Adipose tissue (tissue), 3 donors: ENCODE measurements at regions not wholly inside any gene's neighbourhood (a gene's known extent, or its start where the extent isn't known, plus 50 kb on each side); places are given as distances from the start of the nearest gene placed in this dataset.

Experiments used
- H3K27ac ChIP-seq: one replicate; pipeline ENCODE4 v1.5.1; 2013; ENCODE audit warnings: low read depth, low read length
- WGBS, 3 donors: extraction: QIAGEN DNeasy Blood & Tissue Kit; methylation state at CpG; one replicate each; pipeline ENCODE4 v1.1.7; 2013; 5-methylcytosine and 5-hydroxymethylcytosine counted together
- donor health status: healthy with polysubstance abuse.
- donor health status: Bipolar disorder and iron deficiency.
- donor health status: healthy.

DNA sequence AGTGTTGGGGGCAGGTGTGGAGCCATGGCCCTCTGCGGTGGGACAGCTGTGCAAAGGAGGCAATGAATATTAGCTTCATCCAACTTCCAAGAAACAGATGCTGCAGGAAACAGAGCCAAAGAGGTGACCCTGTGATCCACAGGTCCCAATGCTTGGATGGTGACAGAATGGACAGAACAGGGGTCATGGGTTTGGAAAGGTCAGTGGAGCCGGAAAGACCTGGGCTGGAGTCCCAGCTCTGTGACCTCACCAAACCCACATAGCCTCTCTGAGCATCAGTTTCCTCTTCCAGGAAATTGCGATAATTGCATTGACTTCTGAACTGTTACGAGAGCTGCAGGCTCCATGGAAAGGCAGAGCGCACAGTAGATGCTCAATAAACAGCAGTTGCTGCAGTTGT lies 110.2 kb upstream of the GSC start:
- H3K27ac ChIP-seq, result no peak overlapping the region
- WGBS, 3 donors, result 69 to 79% (median 78%) methylated on average over 5 of the region's 5 CpGs

- no peak overlapping the region for H3K27ac ChIP-seq
- 22 to 71% (median 67%) methylated on average over 5 of the region's 5 CpGs for WGBS, 3 donors
Observed at GRCh38 chr14:94879537-94879936, 109.6 kb upstream of the GSC start.

GRCh38 chr14:94876306-94876705 lies 106.4 kb upstream of the GSC start:
- 31 to 62% (median 56%) methylated on average over 4 of the region's 4 CpGs for WGBS, 3 donors

GRCh38 chr14:94875256-94875655 lies 105.3 kb upstream of the GSC start:
- WGBS, 3 donors, result 66 to 78% (median 70%) methylated on average over 6 of the region's 6 CpGs

More at GRCh38 chr14:94876306-94876705, 106.4 kb upstream of the GSC start:
- H3K27ac ChIP-seq, result no peak overlapping the region

DNA sequence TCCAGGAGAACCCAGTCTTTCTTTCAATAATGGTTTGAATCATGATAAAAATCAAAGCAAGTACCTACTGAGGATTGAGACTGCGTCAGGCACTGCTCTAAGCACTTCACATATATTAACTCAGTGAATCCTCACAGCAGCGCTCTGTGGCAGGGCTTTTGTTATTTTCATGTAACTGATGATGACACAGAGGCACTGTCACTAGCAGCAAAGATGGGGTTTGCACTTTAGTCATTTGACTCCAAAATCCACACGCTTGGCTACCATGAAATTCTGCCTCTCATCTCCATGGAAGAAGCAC lies 98.8 kb upstream of the GSC start:
- 82 to 94% (median 87%) methylated on average over 3 of the region's 3 CpGs for WGBS, 3 donors
- H3K27ac ChIP-seq, result no peak overlapping the region

More at GRCh38 chr14:94875256-94875655, 105.3 kb upstream of the GSC start:
- H3K27ac ChIP-seq, result no peak overlapping the region

GRCh38 chr14:94867946-94868771 lies 98.2 kb upstream of the GSC start:
- no peak overlapping the region for H3K27ac ChIP-seq
- WGBS, 3 donors, result 62 to 66% (median 66%) methylated on average over 20 of the region's 20 CpGs

GRCh38 chr14:94867209-94867608 lies 97.3 kb upstream of the GSC start:
- no peak overlapping the region for H3K27ac ChIP-seq
- 92 to 95% (median 94%) methylated on average over 6 of the region's 6 CpGs for WGBS, 3 donors

- 26 to 49% (median 39%) methylated on average over 40 to 45 of the region's 45 CpGs for WGBS, 3 donors
Observed at GRCh38 chr14:94864387-94865195, 94.7 kb upstream of the GSC start.

DNA sequence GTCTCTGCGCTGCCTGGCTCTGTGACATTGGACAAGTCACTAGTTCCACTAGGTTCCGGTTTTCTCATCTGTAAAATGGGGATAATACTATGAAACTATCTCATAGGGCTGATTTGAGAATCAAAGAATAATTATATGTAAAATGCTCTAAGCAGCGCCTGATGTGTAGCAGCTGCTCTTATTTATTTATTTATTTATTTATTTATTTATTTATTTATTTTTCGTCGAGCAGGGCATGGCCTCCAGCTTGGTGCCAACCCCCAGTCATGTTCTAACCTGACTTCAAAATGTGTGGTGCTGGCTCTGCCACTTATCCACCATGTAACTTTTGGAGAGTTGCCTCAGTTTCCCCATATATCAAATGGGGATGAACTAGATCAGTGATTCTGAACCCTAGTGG lies 93.5 kb upstream of the GSC start:
- WGBS, 3 donors, result 85 to 97% (median 93%) methylated on average over 5 of the region's 5 CpGs
- H3K27ac ChIP-seq, result no peak overlapping the region

More at GRCh38 chr14:94864387-94865195, 94.7 kb upstream of the GSC start:
- no peak overlapping the region for H3K27ac ChIP-seq

GRCh38 chr14:94857950-94858349 lies 88.0 kb upstream of the GSC start:
- 63 to 84% (median 68%) methylated on average over 5 of the region's 5 CpGs for WGBS, 3 donors
- H3K27ac ChIP-seq, result no peak overlapping the region

DNA sequence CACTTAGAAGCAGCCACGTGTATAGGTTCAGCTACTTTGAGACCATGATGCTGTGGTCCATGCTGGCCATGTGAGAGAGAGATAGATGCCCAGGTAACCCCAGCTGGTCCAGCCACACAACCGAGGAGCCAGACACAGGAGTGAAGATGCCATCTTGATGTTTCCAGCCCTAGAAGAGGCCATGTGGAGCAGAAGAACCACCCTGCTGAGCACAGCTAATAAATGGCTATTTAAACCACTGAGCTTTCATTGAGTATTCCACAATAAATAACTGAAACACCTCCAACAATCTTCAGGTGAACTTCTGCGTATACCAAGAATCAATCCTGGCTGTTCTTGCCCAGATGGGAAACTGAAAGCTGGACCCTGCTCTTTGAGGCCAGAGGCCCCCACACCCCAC lies 84.0 kb upstream of the GSC start:
- 93% methylated on average over 3 of the region's 3 CpGs for WGBS, 3 donors
- no peak overlapping the region for H3K27ac ChIP-seq

DNA sequence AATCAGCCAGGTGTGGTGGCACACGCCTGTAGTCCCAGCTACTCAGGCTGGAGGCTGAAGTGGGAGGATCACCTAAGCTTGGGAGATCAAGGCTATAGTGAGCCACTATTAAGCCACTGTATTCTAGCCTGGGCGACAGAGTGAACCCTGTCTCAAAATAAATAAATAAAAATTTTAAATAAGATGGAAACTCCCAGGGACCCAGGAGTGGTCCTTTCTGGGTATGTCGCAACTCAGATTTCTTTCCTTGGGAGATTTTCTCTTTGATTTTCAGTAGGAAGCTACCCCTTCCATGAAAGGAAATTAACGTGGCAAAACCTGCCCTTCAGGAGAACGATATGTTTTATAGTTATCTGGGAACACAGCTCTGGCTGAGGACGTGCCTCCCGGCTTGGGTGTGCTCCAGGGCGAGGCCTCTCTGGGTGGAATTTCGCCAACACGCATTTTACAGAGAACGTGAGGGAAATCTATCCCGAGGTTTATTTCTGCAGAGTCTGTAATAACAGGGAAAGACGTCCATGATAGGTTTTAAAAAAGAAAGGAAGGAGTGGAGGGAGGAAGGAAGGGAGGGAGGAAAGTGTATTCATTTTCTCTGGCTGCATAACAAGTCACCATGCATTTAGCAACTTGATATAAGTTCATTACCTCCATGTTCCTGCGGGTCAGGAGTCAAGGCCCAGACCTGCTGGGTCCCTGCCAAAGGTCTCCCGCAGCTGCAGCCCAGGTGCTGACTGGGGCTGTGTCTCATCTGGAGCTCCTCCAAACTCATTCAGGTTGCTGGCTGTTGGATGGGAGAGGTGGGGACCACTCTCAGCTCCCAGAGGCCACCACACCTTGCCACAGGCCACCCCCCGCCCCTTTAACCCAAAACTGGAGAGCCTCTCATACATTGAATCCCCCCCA lies 80.6 kb upstream of the GSC start:
- H3K27ac ChIP-seq, result no peak overlapping the region

DNA sequence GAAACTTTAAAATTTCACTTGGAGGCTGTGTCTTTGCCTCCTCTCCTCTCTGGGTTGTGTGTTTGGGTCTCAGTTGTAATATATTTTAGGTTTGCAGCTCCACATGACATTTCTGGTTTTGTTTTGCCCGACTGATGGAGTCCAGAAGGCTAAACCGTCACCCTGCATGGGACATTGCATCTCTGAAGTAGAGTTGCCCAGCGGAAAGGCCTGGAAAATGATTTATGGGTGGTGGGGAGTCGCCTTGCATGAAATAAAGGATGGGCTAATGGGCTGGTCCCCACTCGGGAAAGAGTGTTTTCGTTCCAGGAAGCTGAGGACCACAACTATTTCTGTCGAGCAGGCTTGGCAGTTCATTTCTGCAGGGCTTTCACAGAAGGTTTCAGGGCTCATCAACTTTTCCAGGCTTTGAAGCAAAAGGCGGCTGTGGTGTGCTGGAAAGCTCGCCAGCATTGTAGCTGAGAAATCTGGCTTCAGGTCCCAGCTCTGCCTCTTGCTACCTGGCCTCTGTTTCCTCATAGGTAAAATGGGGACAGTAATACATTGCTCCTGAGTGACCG lies 74.8 kb upstream of the GSC start:
- no peak overlapping the region for H3K27ac ChIP-seq
- WGBS, 3 donors, result 53 to 76% (median 56%) methylated on average over 10 of the region's 10 CpGs

More for the DNA sequence above, 80.6 kb upstream of the GSC start:
- 45 to 64% (median 52%) methylated on average over 16 of the region's 16 CpGs for WGBS, 3 donors

GRCh38 chr14:94840467-94840866 lies 70.6 kb upstream of the GSC start:
- 75 to 97% (median 90%) methylated on average over 6 of the region's 6 CpGs for WGBS, 3 donors
- no peak overlapping the region for H3K27ac ChIP-seq

DNA sequence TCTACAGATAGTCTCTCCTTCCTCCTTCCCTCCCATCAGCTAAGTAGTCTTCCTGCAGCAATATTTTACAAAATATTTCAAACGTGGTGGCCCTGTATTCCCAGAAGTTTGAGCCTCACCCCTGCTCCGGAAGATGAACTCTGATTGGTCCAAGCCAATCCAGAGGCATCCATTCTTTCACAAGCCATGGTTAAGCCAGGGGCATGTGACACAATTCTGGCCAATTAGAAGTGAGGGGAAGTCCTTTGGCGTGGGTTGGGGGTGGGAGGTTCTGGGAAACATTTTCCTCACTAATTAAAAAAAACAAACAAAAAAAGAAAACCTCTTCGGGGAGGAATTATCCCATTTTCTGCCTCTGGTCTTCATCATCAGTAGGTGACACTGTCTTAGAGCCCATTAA lies 69.4 kb upstream of the GSC start:
- H3K27ac ChIP-seq, result no peak overlapping the region
- WGBS, 3 donors, result 54 to 71% (median 60%) methylated on average over 4 of the region's 4 CpGs

DNA sequence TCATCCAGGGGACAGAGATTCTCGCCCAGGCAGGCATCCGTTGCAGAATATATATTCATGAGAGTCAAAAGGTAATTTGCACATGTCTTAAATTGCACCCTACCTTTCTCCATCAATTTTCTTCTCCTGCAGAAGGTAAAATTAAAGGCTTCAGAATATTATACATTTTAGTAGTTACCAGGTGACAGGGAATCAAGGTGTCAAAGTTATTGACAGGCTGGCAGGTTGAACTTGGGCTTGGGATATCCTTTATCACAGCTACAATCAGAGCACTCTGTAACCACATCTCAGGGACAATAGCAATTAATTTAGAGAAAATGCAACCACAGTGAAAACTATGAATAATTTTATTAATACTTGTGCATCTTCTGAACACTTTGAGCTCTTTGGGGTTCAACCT lies 66.9 kb upstream of the GSC start:
- no peak overlapping the region for H3K27ac ChIP-seq
- WGBS, 3 donors, result 82 to 89% (median 85%) methylated on average over 2 of the region's 2 CpGs

DNA sequence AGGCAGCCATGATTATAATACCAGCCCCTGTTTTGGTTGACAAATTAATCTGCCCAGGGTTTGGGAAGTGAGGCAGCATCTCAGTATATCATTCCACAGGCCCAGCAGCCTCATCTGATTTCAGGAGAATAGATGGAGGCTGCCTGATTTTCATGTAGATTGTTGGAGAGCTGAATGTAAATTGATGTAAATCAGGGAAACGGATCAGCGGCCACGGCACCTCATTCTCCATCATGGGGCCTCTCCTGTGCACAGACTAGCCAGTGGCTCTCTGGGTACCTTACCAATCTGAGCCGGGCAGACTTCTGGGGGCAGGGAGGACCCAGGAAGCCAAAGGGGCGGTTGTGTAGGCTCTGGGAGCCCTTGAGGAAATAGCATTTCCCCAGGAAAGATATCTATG lies 63.7 kb upstream of the GSC start:
- no peak overlapping the region for H3K27ac ChIP-seq
- WGBS, 3 donors, result 82 to 87% (median 87%) methylated on average over 5 of the region's 5 CpGs

GRCh38 chr14:94831085-94831484 lies 61.2 kb upstream of the GSC start:
- no peak overlapping the region for H3K27ac ChIP-seq
- 31 to 54% (median 31%) methylated on average over 1 of the region's 1 CpG for whole genome bisulfite sequencing, 3 donors
